ENCODE measurements at regions not wholly inside any gene's neighbourhood (a gene's known extent, or its start where the extent isn't known, plus 50 kb on each side); places are given as distances from the start of the nearest gene placed in this dataset.

DNA sequence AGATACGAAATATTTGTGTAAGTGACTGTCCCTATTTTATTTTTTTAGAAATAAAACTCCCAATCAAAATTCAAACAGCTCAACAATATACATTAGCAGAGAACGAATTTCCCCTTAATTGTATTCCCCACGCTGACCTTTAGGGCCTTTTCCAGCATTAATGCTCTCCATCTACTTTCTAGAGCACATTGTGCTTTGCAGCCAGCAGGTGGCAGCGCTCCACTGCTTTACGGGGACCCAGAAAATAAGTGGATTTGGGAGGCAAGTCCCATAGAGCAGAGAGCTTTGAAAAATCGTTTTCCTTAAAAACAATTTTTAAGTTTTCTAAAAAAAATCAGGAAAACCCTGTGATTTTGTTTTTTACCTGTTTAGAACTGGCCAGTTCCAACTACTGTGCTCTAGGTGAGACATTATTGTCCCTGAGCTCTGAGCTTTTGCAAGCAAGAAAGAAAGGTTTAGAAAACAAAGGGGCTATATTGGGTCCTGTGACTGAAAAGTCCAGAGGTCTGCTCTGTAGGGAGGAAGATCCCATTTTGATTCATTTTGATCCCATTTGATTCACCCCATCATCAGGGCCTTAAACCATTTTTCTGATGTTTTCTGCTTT is 144.4 kb upstream of the ZNF644 start (continued):
- peak; percentile 74 for TF ChIP-seq REST (IDR thresholded peaks at IDR 0.05; ENCODE audit: borderline replicate concordance)
- no peak for TF ChIP-seq REST (CRISPR knock-in tag; IDR thresholded peaks at IDR 0.05; ENCODE audit: low read depth)
- no peak for TF ChIP-seq NUFIP1 (IDR thresholded peaks at IDR 0.05; ENCODE audit: partially characterized antibody)
- TF ChIP-seq, protein P1, sequence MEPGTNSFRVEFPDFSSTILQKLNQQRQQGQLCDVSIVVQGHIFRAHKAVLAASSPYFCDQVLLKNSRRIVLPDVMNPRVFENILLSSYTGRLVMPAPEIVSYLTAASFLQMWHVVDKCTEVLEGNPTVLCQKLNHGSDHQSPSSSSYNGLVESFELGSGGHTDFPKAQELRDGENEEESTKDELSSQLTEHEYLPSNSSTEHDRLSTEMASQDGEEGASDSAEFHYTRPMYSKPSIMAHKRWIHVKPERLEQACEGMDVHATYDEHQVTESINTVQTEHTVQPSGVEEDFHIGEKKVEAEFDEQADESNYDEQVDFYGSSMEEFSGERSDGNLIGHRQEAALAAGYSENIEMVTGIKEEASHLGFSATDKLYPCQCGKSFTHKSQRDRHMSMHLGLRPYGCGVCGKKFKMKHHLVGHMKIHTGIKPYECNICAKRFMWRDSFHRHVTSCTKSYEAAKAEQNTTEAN (CRISPR knock-in tag; IDR thresholded peaks at IDR 0.05), result no peak
- TF ChIP-seq ZNF165 (CRISPR knock-in tag; IDR thresholded peaks at IDR 0.05; ENCODE audit: borderline replicate concordance), result no peak
- no peak for TF ChIP-seq SAFB2 (IDR thresholded peaks at IDR 0.05; ENCODE audit: borderline replicate concordance, low read depth, low read length, severe bottlenecking)
- TF ChIP-seq MTA1 (IDR thresholded peaks at IDR 0.05; ENCODE audit: borderline replicate concordance), result no peak
- peak; percentile 8; the same call in 1 of the 2 replicates for TF ChIP-seq JUND (IDR thresholded peaks at IDR 0.05; ENCODE audit: borderline replicate concordance, low read depth, low read length)
- TF ChIP-seq JUND (tag; IDR thresholded peaks at IDR 0.05; ENCODE audit: borderline replicate concordance, low read depth, low read length), result no peak
- TF ChIP-seq MBD2 (IDR thresholded peaks at IDR 0.05; ENCODE audit: borderline replicate concordance, low read depth), result no peak
- no peak for TF ChIP-seq UBTF (IDR thresholded peaks at IDR 0.05; ENCODE audit: borderline replicate concordance in 1 of 2, low read depth in 2 of 2, low read length in 2 of 2)
- no peak for TF ChIP-seq SMAD2 (IDR thresholded peaks at IDR 0.05; ENCODE audit: low read depth, low read length)
- TF ChIP-seq, protein P2, sequence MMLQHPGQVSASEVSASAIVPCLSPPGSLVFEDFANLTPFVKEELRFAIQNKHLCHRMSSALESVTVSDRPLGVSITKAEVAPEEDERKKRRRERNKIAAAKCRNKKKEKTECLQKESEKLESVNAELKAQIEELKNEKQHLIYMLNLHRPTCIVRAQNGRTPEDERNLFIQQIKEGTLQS (IDR thresholded peaks at IDR 0.05), result no peak
- TF ChIP-seq, protein P2 (CRISPR knock-in tag; conservative IDR thresholded peaks at IDR 0.05), result no peak

All from K562 (cell line).